ENCODE measurements at regions not wholly inside any gene's neighbourhood (a gene's known extent, or its start where the extent isn't known, plus 50 kb on each side); places are given as distances from the start of the nearest gene placed in this dataset.

DNA sequence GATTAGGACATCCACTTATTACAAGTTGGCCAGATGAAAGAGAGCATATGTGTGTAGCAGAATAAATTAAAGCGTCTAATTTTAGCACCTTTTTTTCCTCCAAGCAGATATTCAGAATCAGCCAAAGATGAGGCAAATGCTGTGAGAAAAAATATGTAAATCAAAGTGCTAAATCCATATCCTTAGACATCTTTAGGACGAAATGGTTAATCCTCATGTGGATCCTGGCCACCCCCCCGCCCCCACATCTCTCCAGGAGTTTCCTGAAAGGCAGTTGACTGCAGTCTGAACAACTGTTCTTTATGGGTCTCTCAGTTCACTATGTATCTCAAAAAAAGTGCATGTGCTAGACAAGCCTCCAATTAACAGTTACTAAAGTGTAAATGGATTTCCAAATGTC is 1768.1 kb upstream of the SEL1L start:
- ATAC-seq (no peak), FAIRE-seq (no peak), DNase-seq (no peak)
- no peak overlapping the region for H3K27ac ChIP-seq
- no peaks in the 10 kb centered on the region for H3K9me3 ChIP-seq
- WGBS, 2 donors, result 63 to 73% methylated on average over 3 of the region's 3 CpGs
- intact Hi-C loops (cut with DNase I), result no loop called here
- no peaks in the 10 kb centered on the region for H3K4me1 ChIP-seq
- H3K4me3 ChIP-seq, result no peak overlapping the region
- TF ChIP-seq, protein P1, sequence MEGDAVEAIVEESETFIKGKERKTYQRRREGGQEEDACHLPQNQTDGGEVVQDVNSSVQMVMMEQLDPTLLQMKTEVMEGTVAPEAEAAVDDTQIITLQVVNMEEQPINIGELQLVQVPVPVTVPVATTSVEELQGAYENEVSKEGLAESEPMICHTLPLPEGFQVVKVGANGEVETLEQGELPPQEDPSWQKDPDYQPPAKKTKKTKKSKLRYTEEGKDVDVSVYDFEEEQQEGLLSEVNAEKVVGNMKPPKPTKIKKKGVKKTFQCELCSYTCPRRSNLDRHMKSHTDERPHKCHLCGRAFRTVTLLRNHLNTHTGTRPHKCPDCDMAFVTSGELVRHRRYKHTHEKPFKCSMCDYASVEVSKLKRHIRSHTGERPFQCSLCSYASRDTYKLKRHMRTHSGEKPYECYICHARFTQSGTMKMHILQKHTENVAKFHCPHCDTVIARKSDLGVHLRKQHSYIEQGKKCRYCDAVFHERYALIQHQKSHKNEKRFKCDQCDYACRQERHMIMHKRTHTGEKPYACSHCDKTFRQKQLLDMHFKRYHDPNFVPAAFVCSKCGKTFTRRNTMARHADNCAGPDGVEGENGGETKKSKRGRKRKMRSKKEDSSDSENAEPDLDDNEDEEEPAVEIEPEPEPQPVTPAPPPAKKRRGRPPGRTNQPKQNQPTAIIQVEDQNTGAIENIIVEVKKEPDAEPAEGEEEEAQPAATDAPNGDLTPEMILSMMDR (IDR thresholded peaks at IDR 0.05), result no peak
- no peaks in the 10 kb centered on the region for H3K27me3 ChIP-seq
- H3K36me3 ChIP-seq, result no peaks in the 10 kb centered on the region

DNA sequence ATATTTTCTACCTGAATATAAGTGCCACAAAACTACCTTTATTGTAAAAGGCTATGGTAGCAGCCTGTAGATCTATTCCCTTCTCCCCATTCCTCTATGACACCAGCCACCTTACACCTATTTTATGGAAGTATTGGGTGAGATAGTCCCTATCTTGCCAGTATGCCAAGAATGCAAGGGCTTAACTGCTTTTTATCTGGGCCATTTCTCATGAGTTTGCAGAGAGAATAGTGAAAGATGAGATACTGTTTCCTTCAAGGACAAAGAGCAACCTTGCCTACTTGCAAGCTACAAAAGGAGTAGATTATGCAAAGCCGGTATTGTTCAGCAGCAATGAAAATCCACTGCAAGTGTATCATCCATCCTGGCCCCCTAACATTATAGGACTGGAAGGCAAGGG is 1775.6 kb upstream of the SEL1L start:
- Histone ChIP-seq H3K4me3 (no peak overlapping the region), H3K27ac (no peak overlapping the region), H3K9me3 (no peaks in the 10 kb centered on the region), H3K27me3 (no peaks in the 10 kb centered on the region), H3K4me1 (no peaks in the 10 kb centered on the region), H3K36me3 (no peaks in the 10 kb centered on the region)
- FAIRE-seq (no peak), DNase-seq (no peak), ATAC-seq (no peak)
- TF ChIP-seq, protein P1 (IDR thresholded peaks at IDR 0.05), result no peak
- intact Hi-C loops (cut with DNase I), result no loop called here
- 87 to 93% methylated on average over 1 of the region's 1 CpG for WGBS, 2 donors

- no peak for ATAC-seq
- Histone ChIP-seq H3K4me3 (no peak overlapping the region), H3K9me3 (no peaks in the 10 kb centered on the region), H3K27ac (no peak overlapping the region), H3K36me3 (no peaks in the 10 kb centered on the region), H3K27me3 (no peaks in the 10 kb centered on the region), H3K4me1 (no peaks in the 10 kb centered on the region)
- WGBS, 2 donors, result 55 to 74% methylated on average over 3 of the region's 3 CpGs
- no peak for DNase-seq
- intact Hi-C loops (cut with DNase I), result no loop called here
- TF ChIP-seq, protein P1 (IDR thresholded peaks at IDR 0.05), result no peak
- FAIRE-seq, result no peak
These were observed 1776.2 kb upstream of the SEL1L start for GRCh38 chr14:83309833-83310232.

GRCh38 chr14:83312511-83312910 is 1778.9 kb upstream of the SEL1L start:
- ATAC-seq (no peak), FAIRE-seq (no peak), DNase-seq (no peak)
- Histone ChIP-seq H3K27me3 (no peaks in the 10 kb centered on the region), H3K27ac (no peak overlapping the region), H3K4me1 (no peaks in the 10 kb centered on the region), H3K9me3 (no peaks in the 10 kb centered on the region), H3K36me3 (no peaks in the 10 kb centered on the region), H3K4me3 (no peak overlapping the region)
- TF ChIP-seq, protein P1 (IDR thresholded peaks at IDR 0.05), result no peak
- intact Hi-C loops (cut with DNase I), result no loop called here
- 71 to 74% methylated on average over 2 of the region's 2 CpGs for WGBS, 2 donors

DNA sequence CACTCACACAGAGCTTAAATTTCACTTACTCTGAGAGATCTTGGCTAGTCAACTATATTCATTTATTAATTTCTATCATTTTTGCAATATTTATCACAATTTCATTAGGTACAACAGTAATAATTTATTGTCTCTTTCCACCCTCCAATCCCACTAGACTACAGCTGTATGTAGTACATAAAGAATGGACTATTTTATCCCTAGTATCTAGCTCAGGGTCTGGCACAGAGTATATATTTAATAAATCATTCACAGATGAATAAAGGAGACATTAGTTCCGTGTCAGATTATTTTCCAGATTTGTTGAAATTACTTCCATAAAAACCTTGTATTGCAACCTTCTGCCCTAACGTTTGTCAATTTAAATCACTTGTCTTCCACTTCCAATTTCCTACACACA is 1781.1 kb upstream of the SEL1L start:
- no peaks in the 10 kb centered on the region for H3K4me1 ChIP-seq
- 33 to 50% methylated on average over 2 of the region's 2 CpGs for WGBS, 2 donors
- DNase-seq (no peak), FAIRE-seq (no peak), ATAC-seq (no peak)
- intact Hi-C loops (cut with DNase I), result no loop called here
- no peaks in the 10 kb centered on the region for H3K9me3 ChIP-seq
- no peak overlapping the region for H3K4me3 ChIP-seq
- no peak overlapping the region for H3K27ac ChIP-seq
- H3K36me3 ChIP-seq, result no peaks in the 10 kb centered on the region
- no peaks in the 10 kb centered on the region for H3K27me3 ChIP-seq
- TF ChIP-seq, protein P1 (IDR thresholded peaks at IDR 0.05), result no peak
